GM18508 (cell line): ENCODE measurements at regions not wholly inside any gene's neighbourhood (a gene's known extent, or its start where the extent isn't known, plus 50 kb on each side); places are given as distances from the start of the nearest gene placed in this dataset.
"Not testable (repeated sequence)": the region's sequence is repeated elsewhere in the genome, so short reads cannot be mapped to it uniquely, and the experiment has no call there.

ENCODE experiments used
- ATAC-seq: cut with Tn5 transposase; IDR thresholded peaks from one replicate; pipeline ENCODE4 v1.9.1; 2021; ENCODE audit warnings: moderate number of reproducible peaks; ENCODE audit not compliant: insufficient read depth, unreplicated experiment

GRCh38 chr18:24613896-24614640, 153.6 kb downstream of the HRH4 start:
- ATAC-seq = no peak

- no peak for ATAC-seq
Observed at GRCh38 chr18:24616653-24617052, 156.2 kb downstream of the HRH4 start.

GRCh38 chr18:24624421-24624820, 164.0 kb downstream of the HRH4 start:
- not testable (repeated sequence) for ATAC-seq

GRCh38 chr18:24627644-24628315, 167.3 kb downstream of the HRH4 start:
- ATAC-seq = no peak

GRCh38 chr18:24628326-24628725, 167.9 kb downstream of the HRH4 start:
- no peak for ATAC-seq

GRCh38 chr18:24629921-24630320, 169.5 kb downstream of the HRH4 start:
- ATAC-seq = no peak

- ATAC-seq = no peak
Observed at GRCh38 chr18:24630346-24630880, 170.0 kb downstream of the HRH4 start.

GRCh38 chr18:24631243-24632025, 171.0 kb downstream of the HRH4 start:
- no peak for ATAC-seq

- no peak for ATAC-seq
Observed at GRCh38 chr18:24632158-24632988, 171.9 kb downstream of the HRH4 start.

- no peak for ATAC-seq
Observed at GRCh38 chr18:24633121-24633520, 172.7 kb downstream of the HRH4 start.

GRCh38 chr18:24649571-24649970, 189.1 kb downstream of the HRH4 start:
- ATAC-seq = no peak

GRCh38 chr18:24651434-24651833, 191.0 kb downstream of the HRH4 start:
- no peak for ATAC-seq

- ATAC-seq = no peak
Observed at GRCh38 chr18:24656050-24656449, 195.6 kb downstream of the HRH4 start.

GRCh38 chr18:24656551-24657443, 196.4 kb downstream of the HRH4 start:
- no peak for ATAC-seq

- ATAC-seq = no peak
Observed at GRCh38 chr18:24657444-24657842, 197.0 kb downstream of the HRH4 start.

GRCh38 chr18:24658302-24658701, 197.9 kb downstream of the HRH4 start:
- no peak for ATAC-seq

- ATAC-seq = peak; percentile 78
Observed at GRCh38 chr18:24659827-24660720, 199.6 kb downstream of the HRH4 start.

GRCh38 chr18:24660956-24661355, 200.5 kb downstream of the HRH4 start:
- no peak for ATAC-seq
